HG02759 (cell line): ENCODE measurements at regions not wholly inside any gene's neighbourhood (a gene's known extent, or its start where the extent isn't known, plus 50 kb on each side); places are given as distances from the start of the nearest gene placed in this dataset.
"Not testable (repeated sequence)": the region's sequence is repeated elsewhere in the genome, so short reads cannot be mapped to it uniquely, and the experiment has no call there.

Experiments
- ATAC-seq: cut with Tn5 transposase; IDR thresholded peaks from one replicate; pipeline ENCODE4 v1.9.1; 2021; ENCODE audit warnings: mild to moderate bottlenecking, moderate library complexity; ENCODE audit not compliant: unreplicated experiment

GRCh38 chr16:46519063-46519462 lies 102.1 kb downstream of the SHCBP1 start:
- no peak for ATAC-seq

DNA sequence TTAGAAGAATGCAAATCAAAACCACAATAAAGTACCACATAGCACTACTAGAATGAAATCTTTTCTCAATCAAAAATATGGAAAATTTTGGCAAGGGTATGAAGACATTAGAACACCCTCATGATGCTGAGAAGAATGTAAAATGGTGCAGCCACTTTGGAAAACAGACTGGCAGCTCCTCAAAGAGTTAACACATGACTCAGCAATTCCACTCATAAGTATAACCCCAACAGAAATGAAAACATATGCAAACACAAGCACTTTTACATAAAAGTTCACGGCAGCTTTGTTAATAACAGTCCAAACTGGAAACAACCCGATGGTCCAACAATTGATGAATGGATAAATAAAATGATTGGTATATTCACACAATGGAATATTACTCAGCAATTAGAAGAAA lies 124.5 kb downstream of the SHCBP1 start:
- no peak for ATAC-seq

DNA sequence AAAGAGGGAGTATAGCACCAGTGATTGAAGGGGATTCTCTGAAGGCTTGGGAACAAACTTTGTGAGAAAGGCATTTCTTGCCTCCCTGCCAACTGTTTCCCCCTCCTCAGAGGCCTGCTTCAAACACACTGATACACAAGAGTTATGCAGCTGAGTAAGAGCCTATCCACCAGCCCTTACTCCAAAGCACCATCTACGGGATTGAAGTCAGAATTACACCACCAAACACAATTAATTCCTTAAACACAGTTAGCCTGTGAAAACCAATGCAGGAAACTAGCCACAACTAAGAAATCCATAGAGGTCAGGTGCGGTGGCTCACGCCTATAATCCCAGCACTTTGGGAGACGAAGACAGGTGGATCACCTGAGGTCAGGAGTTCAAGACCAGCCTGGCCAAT lies 138.3 kb downstream of the SHCBP1 start:
- no peak for ATAC-seq

GRCh38 chr16:46466239-46466638 lies 154.9 kb downstream of the SHCBP1 start:
- ATAC-seq: no peak

- ATAC-seq: not testable (repeated sequence)
Observed at GRCh38 chr16:46454801-46455200, 166.4 kb downstream of the SHCBP1 start.

GRCh38 chr16:46428108-46429061 lies 192.8 kb downstream of the SHCBP1 start:
- ATAC-seq: no peak

DNA sequence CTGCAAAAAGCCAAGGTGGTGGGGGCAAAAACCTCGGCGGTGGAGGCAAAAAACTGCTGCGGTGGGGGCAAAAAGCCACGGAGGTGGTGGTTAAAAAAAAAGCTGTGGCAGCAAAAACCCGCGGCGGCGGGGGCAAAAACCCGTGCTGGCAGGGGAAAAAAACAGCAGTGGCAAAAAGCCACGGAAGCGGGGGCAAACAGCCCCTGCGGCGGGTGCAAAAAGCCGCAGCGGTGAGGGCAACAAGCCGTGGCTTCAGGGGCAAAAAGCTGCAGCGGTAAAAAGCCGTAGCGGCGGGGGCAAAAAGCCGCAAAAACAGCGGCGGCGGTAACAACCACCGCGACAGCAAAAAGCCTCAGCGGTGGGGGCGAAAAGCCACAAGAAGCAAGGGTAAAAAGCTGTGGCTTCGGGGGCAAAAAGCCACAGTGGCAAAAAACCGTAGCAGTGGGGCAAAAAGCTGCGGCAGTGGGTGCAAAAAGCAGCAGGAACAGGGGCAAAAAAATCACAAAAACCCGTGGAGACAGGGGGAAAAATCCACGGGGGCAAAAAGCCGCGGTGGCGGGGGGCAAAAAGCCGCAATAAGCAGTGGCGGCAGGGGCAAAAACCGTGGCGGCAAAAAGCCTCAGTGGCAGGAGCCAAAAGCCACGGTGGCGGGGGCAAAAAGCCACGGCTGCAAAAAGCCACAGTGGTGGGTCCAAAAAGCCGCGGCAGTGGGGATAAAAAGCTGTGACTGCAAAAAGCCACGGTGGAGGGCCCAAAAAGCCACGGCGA lies 193.7 kb downstream of the SHCBP1 start:
- ATAC-seq: no peak

DNA sequence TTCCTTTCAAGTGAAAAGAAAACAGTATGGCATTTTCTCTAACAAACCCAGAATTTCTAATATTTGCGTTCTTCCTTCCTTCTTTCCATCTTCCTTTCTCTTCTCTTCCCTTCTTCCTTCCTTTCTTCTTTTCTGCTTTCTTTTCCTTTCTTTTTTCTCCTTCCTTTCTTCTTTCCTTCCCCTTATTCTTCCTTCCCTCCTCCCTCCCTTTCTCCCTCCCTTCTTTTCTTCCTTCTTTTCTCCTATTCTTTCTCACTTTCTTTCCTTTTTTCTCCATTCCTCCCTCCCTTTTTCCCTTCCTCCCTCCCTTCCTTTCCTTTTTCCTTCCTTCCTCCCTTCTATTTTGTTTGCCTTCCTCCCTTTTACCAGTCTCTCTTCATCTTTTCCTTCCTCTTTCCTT lies 194.8 kb downstream of the SHCBP1 start:
- ATAC-seq: no peak

- no peak for ATAC-seq
Observed at GRCh38 chr16:46404028-46404427, 217.2 kb downstream of the SHCBP1 start.

DNA sequence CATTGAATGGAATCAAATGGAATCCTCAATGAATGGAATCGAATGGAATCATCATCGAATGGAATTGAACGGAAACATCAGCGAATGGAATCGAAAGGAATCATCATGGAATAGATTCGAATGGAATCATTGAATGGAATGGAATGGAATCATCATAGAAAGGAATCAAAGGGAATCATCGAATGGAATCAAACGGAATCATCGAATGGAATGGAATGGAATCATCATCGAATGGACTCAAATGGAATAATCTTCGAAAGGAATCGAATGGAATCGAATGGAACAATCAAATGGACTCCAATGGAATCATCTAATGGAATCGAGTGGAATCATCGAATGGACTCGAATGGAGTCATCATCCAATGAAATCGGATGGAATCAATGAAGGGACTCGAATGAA lies 222.6 kb downstream of the SHCBP1 start:
- ATAC-seq: not testable (repeated sequence)

GRCh38 chr16:46396883-46397270 lies 224.3 kb downstream of the SHCBP1 start:
- ATAC-seq: not testable (repeated sequence)

DNA sequence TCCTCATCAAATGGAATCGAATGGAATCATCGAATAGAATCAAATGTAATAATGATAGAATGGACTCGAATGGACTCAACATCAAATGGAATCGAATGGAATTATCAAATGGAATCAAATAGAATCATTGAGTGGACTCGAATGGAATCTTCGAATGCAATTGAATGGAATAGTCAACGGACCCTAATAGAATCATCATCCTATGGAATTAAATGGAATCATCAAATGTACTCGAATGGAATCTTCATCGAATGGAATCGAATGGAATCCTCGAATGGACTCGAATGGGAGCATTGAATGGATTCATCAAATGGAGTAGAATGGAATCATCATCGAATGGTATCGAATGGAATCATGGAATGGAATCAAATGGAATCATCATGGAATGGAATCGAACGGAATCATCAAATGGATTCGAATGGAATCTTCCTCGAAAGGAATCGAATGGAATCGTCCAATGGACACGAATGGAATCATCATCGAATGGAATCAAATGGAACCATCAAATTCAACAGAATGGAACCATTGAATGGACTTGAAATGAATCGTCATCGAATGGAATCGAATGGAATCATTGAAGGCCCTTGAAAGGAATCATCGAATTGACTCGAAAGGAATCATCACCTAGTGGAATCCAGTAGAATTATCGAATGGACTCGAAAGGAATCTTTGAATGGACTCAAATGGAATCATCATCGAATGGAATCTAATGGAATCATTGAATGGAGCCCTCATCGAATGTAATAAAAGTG lies 224.9 kb downstream of the SHCBP1 start:
- ATAC-seq: not testable (repeated sequence)

GRCh38 chr16:46395391-46395921 lies 225.7 kb downstream of the SHCBP1 start:
- not testable (repeated sequence) for ATAC-seq

DNA sequence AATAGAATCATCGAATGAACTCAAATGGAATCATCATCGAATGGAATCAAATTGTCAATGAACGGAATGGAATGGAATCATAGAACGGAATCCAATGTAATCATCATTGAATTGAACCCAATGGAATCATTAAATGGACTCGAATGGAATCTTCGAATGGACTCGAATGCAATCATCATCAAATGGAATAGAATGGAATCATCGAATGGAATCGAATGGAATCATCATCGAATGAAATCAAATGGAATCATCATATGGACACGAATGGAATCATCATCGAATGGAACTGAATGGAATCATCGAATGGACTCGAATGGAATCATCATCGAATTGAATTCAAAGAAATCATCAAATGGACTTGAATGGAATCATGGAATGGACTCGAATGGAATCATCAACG lies 226.2 kb downstream of the SHCBP1 start:
- not testable (repeated sequence) for ATAC-seq

DNA sequence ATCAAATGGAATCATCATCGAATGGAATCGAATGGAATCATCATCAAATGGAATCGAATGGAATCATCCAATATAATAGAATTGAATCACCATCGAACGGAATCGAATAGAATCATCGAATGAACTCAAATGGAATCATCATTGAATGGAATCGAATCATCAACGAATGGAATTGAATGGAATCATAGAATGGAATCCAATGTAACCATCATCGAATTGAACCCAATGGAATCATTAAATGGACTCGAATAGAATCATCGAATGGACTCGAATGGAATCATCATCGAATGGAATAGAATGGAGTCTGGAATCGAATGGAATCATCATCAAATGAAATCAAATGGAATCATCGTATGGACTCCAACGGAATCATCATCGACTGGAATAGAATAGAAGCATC lies 227.0 kb downstream of the SHCBP1 start:
- not testable (repeated sequence) for ATAC-seq

DNA sequence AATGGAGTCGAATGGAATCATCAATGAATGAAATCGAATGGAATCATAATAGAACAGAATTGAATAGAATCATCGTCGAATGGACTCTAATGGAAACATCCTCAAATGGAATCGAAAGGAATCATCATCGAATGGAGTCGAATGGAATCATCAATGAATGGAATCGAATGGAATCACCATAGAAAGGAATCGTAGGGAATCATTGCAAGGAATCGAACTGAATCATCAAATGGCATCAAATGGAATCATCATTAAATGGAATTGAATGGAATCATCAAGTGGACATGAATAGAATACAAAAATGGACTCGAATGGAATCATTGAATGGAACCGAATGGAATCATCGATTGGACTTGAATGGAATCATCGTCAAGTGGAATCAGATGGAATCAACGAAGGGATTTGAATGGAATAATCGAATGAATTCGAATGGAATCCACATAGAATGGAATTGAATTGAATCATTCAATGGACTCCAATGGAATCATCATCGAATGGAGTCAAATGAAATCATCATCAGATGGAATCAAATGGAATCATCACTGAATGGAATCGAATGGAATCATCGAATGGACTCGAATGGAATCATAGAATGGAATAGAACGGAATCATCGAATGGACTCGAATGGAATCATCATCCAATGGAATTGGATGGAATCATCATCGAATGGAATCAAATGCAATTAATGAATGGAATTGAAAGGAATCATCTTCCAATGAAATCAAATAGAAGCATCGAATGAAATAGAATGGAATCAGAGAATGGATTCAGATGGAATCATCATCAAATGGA lies 228.1 kb downstream of the SHCBP1 start:
- not testable (repeated sequence) for ATAC-seq

GRCh38 chr16:46390660-46391462 lies 230.3 kb downstream of the SHCBP1 start:
- ATAC-seq: not testable (repeated sequence)

DNA sequence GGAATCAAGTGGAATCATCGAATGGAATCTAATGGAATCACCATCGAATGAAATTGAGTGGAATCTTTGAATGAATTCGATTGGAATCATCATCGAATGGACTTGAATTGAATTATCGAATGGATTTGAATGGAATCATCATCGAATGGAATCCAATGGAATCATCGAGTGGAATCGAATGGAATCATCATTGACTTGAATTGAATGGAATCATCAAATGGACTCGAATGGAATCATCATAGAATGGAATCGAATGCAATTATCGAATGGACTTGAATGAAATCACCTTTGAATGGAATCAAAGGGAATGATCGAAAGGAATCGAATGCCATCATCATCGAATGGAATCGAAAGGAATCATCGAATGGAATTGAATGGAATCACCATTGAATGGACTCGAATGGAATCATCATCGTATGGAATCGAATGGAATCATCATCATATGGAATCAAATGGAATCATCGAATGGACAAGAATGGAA lies 231.6 kb downstream of the SHCBP1 start:
- not testable (repeated sequence) for ATAC-seq

- not testable (repeated sequence) for ATAC-seq
Observed at GRCh38 chr16:46388939-46389491, 232.2 kb downstream of the SHCBP1 start.
